Right lobe of liver (tissue), 6 donors: ENCODE measurements at regions not wholly inside any gene's neighbourhood (a gene's known extent, or its start where the extent isn't known, plus 50 kb on each side); places are given as distances from the start of the nearest gene placed in this dataset.

Source experiments
- ATAC-seq, 4 donors: fragments of 200-7000 bp; cut with Tn5 transposase; one replicate each; pipeline ENCODE4 v1.9.1; 2020; ENCODE audit warnings: mild to moderate bottlenecking in 4 of 4, moderate library complexity in 4 of 4
- DNase-seq, 3 donors: peaks; one replicate each; pipeline ENCODE4 v3.0.0-alpha.2; 2020
- H3K27ac ChIP-seq, 3 donors: fragments of 200-600 bp; one replicate each; pipeline ENCODE4 v1.8.0; 2022
- H3K27me3 ChIP-seq, 2 donors: fragments of 200-600 bp; one replicate each; pipeline ENCODE4 v1.8.0; 2022
- H3K36me3 ChIP-seq, 4 donors: fragments of 200-600 bp; sonication (generic) in 1 of 4; one replicate each; pipeline versions ENCODE4 v1.5.1 to v1.8.0; 2017 to 2022; ENCODE audit warnings: control low read depth in 1 of 4
- H3K4me1 ChIP-seq, 4 donors: fragments of 200-600 bp; sonication (generic) in 1 of 4; one replicate each; pipeline versions ENCODE4 v1.5.1 to v1.8.0; 2017 to 2022; ENCODE audit warnings: control low read depth in 1 of 4
- H3K4me3 ChIP-seq, 3 donors: fragments of 200-600 bp; one replicate each; pipeline ENCODE4 v1.8.0; 2022
- H3K9me3 ChIP-seq, 4 donors: fragments of 200-600 bp; sonication (generic) in 1 of 4; one replicate each; pipeline versions ENCODE4 v1.5.1 to v1.8.0; 2017 to 2022; ENCODE audit warnings: control low read depth in 1 of 4
- CTCF ChIP-seq, 4 donors: fragments of 200-600 bp in 3 of 4; fragments of 450-650 bp in 1 of 4; IDR thresholded peaks; one replicate each; pipeline versions ENCODE4 v1.5.1 to v1.8.0; 2016 to 2022; ENCODE audit warnings: antibody characterized with exemption in 4 of 4, mild to moderate bottlenecking in 2 of 4
- POLR2A ChIP-seq: fragments of 450-650 bp; IDR thresholded peaks from one replicate; pipeline ENCODE4 v1.6.1; 2017; ENCODE audit warnings: antibody characterized with exemption, mild to moderate bottlenecking
- WGBS: methylation state at CpG from one replicate; pipeline ENCODE4 v1.1.6; 2018; ENCODE audit warnings: low coverage, low lambda C conversion rate; ENCODE audit not compliant: insufficient coverage; ENCODE audit errors: missing lambda C conversion rate; 5-methylcytosine and 5-hydroxymethylcytosine counted together
- intact Hi-C, 2 donors: fragments of 100-400 bp; cut with DNase I; formaldehyde crosslinking; loops; one replicate each; pipeline versions ENCODE4 v1.11.2 to v1.14.1; 2022
- donor health status: DM: no; HTN: yes; CAD: no.
- donor health status: DM: no; HTN: no; CAD: no.
- donor health status: DM: no; HTN: no; CAD: no.
- donor health status: DM: no; HTN: yes; CAD: no.
- donor health status: DM: no; HTN: yes; CAD: no.

- Histone ChIP-seq H3K36me3 (no peaks in the 10 kb centered on the region), H3K9me3 (no peaks in the 10 kb centered on the region), H3K27ac (no peak overlapping the region), H3K4me3 (no peak overlapping the region), H3K4me1 (no peaks in the 10 kb centered on the region), H3K27me3 (no peaks in the 10 kb centered on the region)
- intact Hi-C loops = no loop called here
- 68% methylated on average over 3 of the region's 3 CpGs for WGBS
- DNase-seq (no peak), ATAC-seq (no peak)
- TF ChIP-seq CTCF (IDR thresholded peaks at IDR 0.05) = no peak
- no peak for TF ChIP-seq POLR2A
These were observed 260.5 kb downstream of the ADAMTS20 start for GRCh38 chr12:43291516-43291915.

- Histone ChIP-seq H3K27ac (no peak overlapping the region), H3K36me3 (no peaks in the 10 kb centered on the region), H3K27me3 (no peaks in the 10 kb centered on the region), H3K9me3 (no peaks in the 10 kb centered on the region), H3K4me1 (no peaks in the 10 kb centered on the region), H3K4me3 (no peak overlapping the region)
- DNase-seq (no peak), ATAC-seq (no peak)
- no peak for TF ChIP-seq POLR2A
- no peak for TF ChIP-seq CTCF (IDR thresholded peaks at IDR 0.05)
- intact Hi-C loops = no loop called here
- 76% methylated on average over 2 of the region's 2 CpGs for WGBS
These were observed 261.2 kb downstream of the ADAMTS20 start for GRCh38 chr12:43290836-43291235.

DNA sequence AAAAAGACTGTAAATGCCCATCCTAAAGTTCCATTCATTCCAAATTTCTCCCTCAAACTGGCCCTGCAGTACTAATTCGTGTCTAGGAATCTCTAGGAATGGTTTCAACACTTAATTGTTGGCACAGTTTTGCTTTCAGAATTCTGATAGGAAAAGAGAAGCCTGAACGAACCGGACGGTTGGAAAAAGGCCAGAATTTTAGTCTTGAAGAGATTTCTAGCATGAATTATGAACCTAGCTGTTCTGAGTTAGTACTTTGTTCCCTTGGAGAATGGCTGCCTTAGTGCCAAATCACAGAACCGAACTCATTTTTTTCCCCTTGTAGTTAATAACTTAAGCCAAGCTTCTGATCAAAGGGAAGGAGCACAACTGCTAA lies 262.6 kb downstream of the ADAMTS20 start:
- ATAC-seq (no peak), DNase-seq (no peak)
- no peaks in the 10 kb centered on the region for H3K9me3 ChIP-seq
- H3K4me3 ChIP-seq = no peak overlapping the region
- TF ChIP-seq POLR2A = no peak
- TF ChIP-seq CTCF (IDR thresholded peaks at IDR 0.05) = no peak
- H3K27me3 ChIP-seq = no peaks in the 10 kb centered on the region
- no peak overlapping the region for H3K27ac ChIP-seq
- no peaks in the 10 kb centered on the region for H3K4me1 ChIP-seq
- 24% methylated on average over 5 of the region's 5 CpGs for WGBS
- intact Hi-C loops = no loop called here
- no peaks in the 10 kb centered on the region for H3K36me3 ChIP-seq

- intact Hi-C loops = no loop called here
- TF ChIP-seq CTCF (IDR thresholded peaks at IDR 0.05) (no peak), POLR2A (no peak)
- Histone ChIP-seq H3K36me3 (no peaks in the 10 kb centered on the region), H3K27ac (no peak overlapping the region), H3K9me3 (no peaks in the 10 kb centered on the region), H3K27me3 (no peaks in the 10 kb centered on the region), H3K4me3 (no peak overlapping the region), H3K4me1 (no peaks in the 10 kb centered on the region)
- WGBS = 46% methylated on average over 14 of the region's 15 CpGs
- no peak for DNase-seq
- ATAC-seq = no peak
These were observed 263.2 kb downstream of the ADAMTS20 start for GRCh38 chr12:43288671-43289425.
